ENCODE measurements at regions not wholly inside any gene's neighbourhood (a gene's known extent, or its start where the extent isn't known, plus 50 kb on each side); places are given as distances from the start of the nearest gene placed in this dataset.

- no peak for DNase-seq
- no peak overlapping the region for H4K91ac ChIP-seq (ENCODE audit: insufficient read length, low read depth, low read length)
These were observed 450.2 kb downstream of the TLL1 start for GRCh38 chr4:166323250-166323649.

More at GRCh38 chr4:166323250-166323649, 450.2 kb downstream of the TLL1 start:
- H4K5ac ChIP-seq (ENCODE audit: insufficient read length, low read depth, low read length): no peak overlapping the region
- Mint-ChIP-seq H3K27ac (no peak overlapping the region), H3K27me3 (ENCODE audit: low read depth) (no peaks in the 10 kb centered on the region), H3K4me1 (peaks cover 3% of the 10 kb centered on the region in 2 experiments; a peak in 2 of 4 replicates), H3K9me3 (no peaks in the 10 kb centered on the region), H3K4me3 (no peak overlapping the region), H3K36me3 (ENCODE audit: insufficient read depth in 1 of 3, low read depth in 3 of 3) (no peaks in the 10 kb centered on the region)
- H3K56ac ChIP-seq (ENCODE audit: insufficient read length, low read depth, low read length): no peak overlapping the region
- no peak overlapping the region for H2BK120ac ChIP-seq (ENCODE audit: low read depth, low read length, poor library complexity, severe bottlenecking)
- H3K79me2 ChIP-seq (ENCODE audit: insufficient read depth, low read length): no peaks in the 10 kb centered on the region
- H4K20me1 ChIP-seq (ENCODE audit: control insufficient read depth, insufficient read depth, insufficient read length): no peaks in the 10 kb centered on the region
- H3K27me3 ChIP-seq (ENCODE audit: insufficient read depth, low read length): no peaks in the 10 kb centered on the region
- no peaks in the 10 kb centered on the region for H3K9me3 ChIP-seq (ENCODE audit: control insufficient read depth, low read depth, low read length)
- H3K27ac ChIP-seq (ENCODE audit: insufficient read length, low read depth, low read length): no peak overlapping the region
- H2AK5ac ChIP-seq (ENCODE audit: insufficient read length, low read length): no peak overlapping the region
- no peak overlapping the region for H2BK5ac ChIP-seq (ENCODE audit: insufficient read length, low read length)
- no peaks in the 10 kb centered on the region for H3K23me2 ChIP-seq (ENCODE audit: insufficient read length, low read depth, low read length, poor library complexity, severe bottlenecking)
- H3K79me1 ChIP-seq (ENCODE audit: insufficient read depth, low read depth, low read length, poor library complexity, severe bottlenecking): no peaks in the 10 kb centered on the region
- no peak overlapping the region for H3K4me2 ChIP-seq (ENCODE audit: insufficient read depth, insufficient read length, low read length)
- H3T11ph ChIP-seq (ENCODE audit: low read length): no peak overlapping the region
- H3K23ac ChIP-seq (ENCODE audit: insufficient read length, low read depth, low read length): no peak overlapping the region
- H2BK20ac ChIP-seq (ENCODE audit: low read depth, low read length, poor library complexity, severe bottlenecking): no peak overlapping the region
- H2BK15ac ChIP-seq (ENCODE audit: low read depth, low read length): no peak overlapping the region
- H3K9ac ChIP-seq (ENCODE audit: extremely low read depth, insufficient read length, low read length): no peak overlapping the region
- H3K14ac ChIP-seq (ENCODE audit: insufficient read depth, low read length): no peak overlapping the region
- no peak overlapping the region for H2BK12ac ChIP-seq (ENCODE audit: insufficient read length, low read depth, low read length)
- no peak overlapping the region for H3K18ac ChIP-seq (ENCODE audit: insufficient read length, low read depth, low read length)
- WGBS (ENCODE audit: extremely low coverage, insufficient read length, low lambda C conversion rate): no CpG with 5 or more reads among the region's 2 CpGs
- H4K8ac ChIP-seq (replicated peaks; ENCODE audit: insufficient read length, low read depth, low read length): no peak overlapping the region
- H3K4ac ChIP-seq (ENCODE audit: low read depth, low read length): no peak overlapping the region
- no peak overlapping the region for H2AFZ ChIP-seq (ENCODE audit: low read length)
- no peak for TF ChIP-seq CTCF (conservative IDR thresholded peaks at IDR 0.05)
- no peaks in the 10 kb centered on the region for H3K4me1 ChIP-seq (ENCODE audit: insufficient read depth, low read length)
